HepG2 (cell line): ENCODE measurements at regions not wholly inside any gene's neighbourhood (a gene's known extent, or its start where the extent isn't known, plus 50 kb on each side); places are given as distances from the start of the nearest gene placed in this dataset.

Experiments used
- ATAC-seq: fragments of 200-7000 bp; cut with Tn5 transposase; 3 replicates; pipeline ENCODE4 v1.9.1; 2020; ENCODE audit warnings: mild to moderate bottlenecking, moderate library complexity
- BruUV-seq: library from RNA; stranded (reverse); fragments of 400-500 nt; replicated peaks from 2 replicates; lab custom pipeline; 2021; lab: Mats Ljungman, UMichigan
- CTCF ChIA-PET: fragments of 300-600 bp; formaldehyde crosslinking; extraction: SDS; loops from one replicate; lab custom pipeline; 2021; ENCODE audit warnings: low total read pairs, inconsistent platforms, low intra/inter-chr PET ratio; lab: Yijun Ruan, JAX
- POLR2A ChIA-PET: fragments of 350-600 bp; sonication (Branson Sonifier 250); formaldehyde crosslinking; loops from one replicate; lab custom pipeline; 2020; ENCODE audit warnings: antibody characterized with exemption, inconsistent platforms; lab: Yijun Ruan, JAX
- DNase-seq: peaks from one replicate; pipeline ENCODE4 v3.0.0-alpha.2; 2015; ENCODE audit warnings: low spot score
- FAIRE-seq: peaks from 3 replicates; lab custom pipeline; 2011; peaks lifted over from hg19 to GRCh38; lab: Jason Lieb, UNC
- H2AFZ ChIP-seq: one replicate; pipeline ENCODE4 v1.6.1; 2011; ENCODE audit warnings: low read length, inconsistent platforms
- H3K27ac ChIP-seq: fragments of 300-600 bp; 3 replicates; pipeline ENCODE4 v1.8.0; 2011; ENCODE audit warnings: mixed run types, mild to moderate bottlenecking, mixed read lengths, low read length, inconsistent platforms; ENCODE audit not compliant: insufficient read depth; ENCODE audit errors: extremely low read length
- H3K27me3 ChIP-seq, 2 experiments: fragments of 200-600 bp in 1 of 2; 2 replicates in 1 of 2; 3 replicates in 1 of 2; pipeline versions ENCODE4 v1.6.0 to v1.8.0; 2011; ENCODE audit warnings: low read length in 2 of 2, mild to moderate bottlenecking in 2 of 2, moderate library complexity in 2 of 2, inconsistent platforms in 1 of 2; ENCODE audit not compliant: insufficient read depth in 2 of 2, control insufficient read depth in 1 of 2
- H3K36me3 ChIP-seq, 2 experiments: fragments of 200-600 bp in 1 of 2; replicated peaks in 1 of 2; 2 replicates in 1 of 2; 3 replicates in 1 of 2; pipeline versions ENCODE4 v1.5.1 to v1.8.0; 2011; ENCODE audit warnings: low read length in 2 of 2, inconsistent platforms in 1 of 2; ENCODE audit not compliant: insufficient read depth in 2 of 2, control insufficient read depth in 1 of 2
- H3K4me1 ChIP-seq: 2 replicates; pipeline ENCODE4 v1.5.1; 2012; ENCODE audit warnings: low read length, inconsistent platforms; ENCODE audit not compliant: insufficient read depth
- H3K4me2 ChIP-seq: 2 replicates; pipeline ENCODE4 v1.6.0; 2011; ENCODE audit warnings: low read depth, low read length, inconsistent platforms
- H3K4me3 ChIP-seq, 3 experiments: fragments of 200-600 bp in 1 of 3; sonication (generic), shearing (Covaris generic) in 1 of 3; replicated peaks in 1 of 3; 2 replicates each; pipeline ENCODE4 v1.5.1; 2011 to 2016; ENCODE audit warnings: low read length in 3 of 3, inconsistent platforms in 2 of 3, low read depth in 2 of 3, mild to moderate bottlenecking in 2 of 3, control low read depth in 1 of 3, mixed read lengths in 1 of 3; ENCODE audit not compliant: insufficient read depth in 1 of 3
- H3K79me2 ChIP-seq: one replicate; pipeline ENCODE4 v1.6.1; 2011; ENCODE audit warnings: low read length, inconsistent platforms; ENCODE audit not compliant: insufficient read depth
- H3K9ac ChIP-seq: 2 replicates; pipeline ENCODE4 v1.6.0; 2011; ENCODE audit warnings: mild to moderate bottlenecking, low read depth, low read length, inconsistent platforms; ENCODE audit not compliant: insufficient read depth
- H3K9me3 ChIP-seq: 2 replicates; pipeline ENCODE4 v1.5.1; 2012; ENCODE audit warnings: mild to moderate bottlenecking, low read length
- H4K20me1 ChIP-seq: 2 replicates; pipeline ENCODE4 v1.6.0; 2011; ENCODE audit warnings: inconsistent platforms, mild to moderate bottlenecking, low read length, moderate library complexity; ENCODE audit not compliant: insufficient read depth
- ARID5B ChIP-seq: IDR thresholded peaks from 2 replicates; pipeline ENCODE4 v1.4.0; 2020; ENCODE audit warnings: mild to moderate bottlenecking, missing genetic modification reagents
- ATF7 ChIP-seq, 2 experiments: fragments of 450-650 bp in 1 of 2; sonication (generic) in 1 of 2; formaldehyde crosslinking in 1 of 2; IDR thresholded peaks; 2 replicates each; pipeline versions ENCODE4 v1.4.0 to v1.6.1; 2016 to 2020; ENCODE audit warnings: antibody characterized with exemption in 1 of 2, mild to moderate bottlenecking in 1 of 2, missing genetic modification reagents in 1 of 2
- CEBPZ ChIP-seq: IDR thresholded peaks from 2 replicates; pipeline ENCODE4 v1.6.1; 2012; ENCODE audit warnings: low read length, improper control_type of control experiment
- GATAD2A ChIP-seq: IDR thresholded peaks from 2 replicates; pipeline ENCODE4 v1.6.1; 2016
- HES4 ChIP-seq: sonication (generic); formaldehyde crosslinking; IDR thresholded peaks from 2 replicates; pipeline ENCODE4 v1.9.0; 2021; ENCODE audit warnings: mild to moderate bottlenecking, missing genetic modification reagents, borderline replicate concordance
- HNRNPUL1 ChIP-seq: fragments of 200-400 bp; formaldehyde crosslinking; IDR thresholded peaks from 2 replicates; pipeline ENCODE4 v1.6.1; 2017; ENCODE audit warnings: low read depth, mild to moderate bottlenecking, low read length, moderate library complexity
- MAX ChIP-seq: IDR thresholded peaks from 2 replicates; pipeline ENCODE4 v1.6.1; 2012; ENCODE audit warnings: inconsistent platforms
- MNT ChIP-seq: fragments of 450-650 bp; IDR thresholded peaks from 2 replicates; pipeline ENCODE4 v1.6.1; 2016
- STAT5B ChIP-seq: sonication (generic); formaldehyde crosslinking; IDR thresholded peaks from 2 replicates; pipeline ENCODE4 v1.4.0; 2020; ENCODE audit warnings: missing genetic modification reagents
- TGIF2 ChIP-seq: IDR thresholded peaks from 2 replicates; pipeline ENCODE4 v1.6.1; 2016; ENCODE audit warnings: control low read depth, missing compliant biosample characterization
- ZNF431 ChIP-seq: sonication (generic); formaldehyde crosslinking; IDR thresholded peaks from 2 replicates; pipeline ENCODE4 v1.9.0; 2022; ENCODE audit warnings: missing genetic modification reagents, low read depth, mild to moderate bottlenecking, borderline replicate concordance
- ZNF773 ChIP-seq: sonication (generic); formaldehyde crosslinking; IDR thresholded peaks from 2 replicates; pipeline ENCODE4 v1.4.0; 2020; ENCODE audit warnings: missing genetic modification reagents, borderline replicate concordance
- ZNF775 ChIP-seq: sonication (generic); formaldehyde crosslinking; IDR thresholded peaks from 2 replicates; pipeline ENCODE4 v1.4.0; 2020; ENCODE audit warnings: missing genetic modification reagents, mild to moderate bottlenecking, moderate library complexity, borderline replicate concordance
- WGBS: methylation state at CpG from one replicate; pipeline ENCODE4 v1.1.6; 2017; ENCODE audit warnings: low lambda C conversion rate; 5-methylcytosine and 5-hydroxymethylcytosine counted together
- in situ Hi-C: cut with HindIII; loops from 2 replicates; pipeline ENCODE4 v1.10.0; 2017; ENCODE audit warnings: low pct_unique_long_range_greater_than_20kb; ENCODE audit not compliant: extremely low pct_ligation_motif_present
- intact Hi-C: fragments of 100-400 bp; cut with micrococcal nuclease; formaldehyde crosslinking; loops from one replicate; pipeline ENCODE4 v1.10.0; 2022; ENCODE audit not compliant: unreplicated experiment

GRCh38 chr1:17880449-17880848 is 125.3 kb downstream of the ACTL8 start:
- no peak overlapping the region for H2AFZ ChIP-seq
- H4K20me1 ChIP-seq = no peaks in the 10 kb centered on the region
- intact Hi-C loops = no loop called here
- DNase-seq = no peak
- H3K4me3 ChIP-seq = no peak overlapping the region
- no peaks in the 10 kb centered on the region for H3K36me3 ChIP-seq
- CTCF ChIA-PET = no interaction called here
- TF ChIP-seq HNRNPUL1 (no peak), HES4 (no peak), MAX (no peak), STAT5B (no peak), ZNF431 (no peak), ZNF775 (CRISPR knock-in tag) (no peak), ZNF773 (CRISPR knock-in tag) (no peak), TGIF2 (no peak), MNT (no peak), GATAD2A (CRISPR knock-in tag) (no peak), CEBPZ (no peak), ATF7 (IDR thresholded peaks at IDR 0.05) (no peak), ATF7 (CRISPR knock-in tag; IDR thresholded peaks at IDR 0.05) (no peak), ARID5B (no peak)
- in situ Hi-C loops = no loop called here
- H3K9ac ChIP-seq = no peak overlapping the region
- H3K79me2 ChIP-seq = no peaks in the 10 kb centered on the region
- no peak for ATAC-seq
- POLR2A ChIA-PET = no interaction called here
- no peaks in the 10 kb centered on the region for H3K9me3 ChIP-seq
- H3K4me2 ChIP-seq = no peak overlapping the region
- BruUV-seq = no TSS peak
- H3K27ac ChIP-seq = no peak overlapping the region
- peaks cover 1 to 6% of the 10 kb centered on the region in 2 experiments; a peak in 2 of 5 replicates for H3K27me3 ChIP-seq
- WGBS = 59% methylated on average over 6 of the region's 10 CpGs
- no peak for FAIRE-seq
- H3K4me1 ChIP-seq = no peaks in the 10 kb centered on the region
